ENCODE measurements at regions not wholly inside any gene's neighbourhood (a gene's known extent, or its start where the extent isn't known, plus 50 kb on each side); places are given as distances from the start of the nearest gene placed in this dataset.

GRCh38 chr9:108615152-108615551, 240.6 kb downstream of the ACTL7B start:
- Mint-ChIP-seq H3K27ac (no peak overlapping the region), H3K9me3 (no peaks in the 10 kb centered on the region), H3K4me1 (ENCODE audit: low read depth) (no peaks in the 10 kb centered on the region), H3K4me3 (no peak overlapping the region), H3K36me3 (ENCODE audit: low read depth) (no peaks in the 10 kb centered on the region), H3K27me3 (no peaks in the 10 kb centered on the region)

GRCh38 chr9:108612513-108612912, 243.3 kb downstream of the ACTL7B start:
- H3K4me1 Mint-ChIP-seq (ENCODE audit: low read depth), result no peaks in the 10 kb centered on the region
- H3K36me3 Mint-ChIP-seq (ENCODE audit: low read depth), result no peaks in the 10 kb centered on the region
- no peak overlapping the region for H3K4me3 Mint-ChIP-seq
- H3K9me3 Mint-ChIP-seq, result no peaks in the 10 kb centered on the region
- H3K27me3 Mint-ChIP-seq, result no peaks in the 10 kb centered on the region
- no peak overlapping the region for H3K27ac Mint-ChIP-seq

GRCh38 chr9:108609897-108610253, 245.9 kb downstream of the ACTL7B start:
- Mint-ChIP-seq H3K27me3 (no peaks in the 10 kb centered on the region), H3K27ac (no peak overlapping the region), H3K4me1 (ENCODE audit: low read depth) (no peaks in the 10 kb centered on the region), H3K9me3 (no peaks in the 10 kb centered on the region), H3K36me3 (ENCODE audit: low read depth) (no peaks in the 10 kb centered on the region), H3K4me3 (no peak overlapping the region)

GRCh38 chr9:108609227-108609896, 246.4 kb downstream of the ACTL7B start:
- Mint-ChIP-seq H3K36me3 (ENCODE audit: low read depth) (no peaks in the 10 kb centered on the region), H3K4me1 (ENCODE audit: low read depth) (no peaks in the 10 kb centered on the region), H3K27ac (no peak overlapping the region), H3K4me3 (no peak overlapping the region), H3K9me3 (no peaks in the 10 kb centered on the region), H3K27me3 (no peaks in the 10 kb centered on the region)

GRCh38 chr9:108607607-108608006, 248.2 kb downstream of the ACTL7B start:
- no peaks in the 10 kb centered on the region for H3K36me3 Mint-ChIP-seq (ENCODE audit: low read depth)
- H3K27ac Mint-ChIP-seq, result no peak overlapping the region
- H3K27me3 Mint-ChIP-seq, result no peaks in the 10 kb centered on the region
- no peaks in the 10 kb centered on the region for H3K9me3 Mint-ChIP-seq
- H3K4me1 Mint-ChIP-seq (ENCODE audit: low read depth), result no peaks in the 10 kb centered on the region
- no peak overlapping the region for H3K4me3 Mint-ChIP-seq

GRCh38 chr9:108606401-108606800, 249.4 kb downstream of the ACTL7B start:
- Mint-ChIP-seq H3K36me3 (ENCODE audit: low read depth) (no peaks in the 10 kb centered on the region), H3K9me3 (no peaks in the 10 kb centered on the region), H3K4me1 (ENCODE audit: low read depth) (no peaks in the 10 kb centered on the region), H3K27me3 (no peaks in the 10 kb centered on the region), H3K27ac (no peak overlapping the region), H3K4me3 (no peak overlapping the region)

GRCh38 chr9:108603141-108603540, 252.6 kb downstream of the ACTL7B start:
- no peak overlapping the region for H3K4me3 Mint-ChIP-seq
- no peaks in the 10 kb centered on the region for H3K36me3 Mint-ChIP-seq (ENCODE audit: low read depth)
- no peaks in the 10 kb centered on the region for H3K27me3 Mint-ChIP-seq
- no peaks in the 10 kb centered on the region for H3K4me1 Mint-ChIP-seq (ENCODE audit: low read depth)
- no peak overlapping the region for H3K27ac Mint-ChIP-seq
- H3K9me3 Mint-ChIP-seq, result no peaks in the 10 kb centered on the region

- Mint-ChIP-seq H3K9me3 (no peaks in the 10 kb centered on the region), H3K36me3 (ENCODE audit: low read depth) (no peaks in the 10 kb centered on the region), H3K27ac (no peak overlapping the region), H3K27me3 (no peaks in the 10 kb centered on the region), H3K4me1 (ENCODE audit: low read depth) (no peaks in the 10 kb centered on the region), H3K4me3 (no peak overlapping the region)
These were observed 254.9 kb downstream of the ACTL7B start for GRCh38 chr9:108600896-108601295.

- H3K27me3 Mint-ChIP-seq, result no peaks in the 10 kb centered on the region
- H3K4me3 Mint-ChIP-seq, result no peak overlapping the region
- no peaks in the 10 kb centered on the region for H3K36me3 Mint-ChIP-seq (ENCODE audit: low read depth)
- H3K4me1 Mint-ChIP-seq (ENCODE audit: low read depth), result no peaks in the 10 kb centered on the region
- H3K27ac Mint-ChIP-seq, result no peak overlapping the region
- H3K9me3 Mint-ChIP-seq, result no peaks in the 10 kb centered on the region
These were observed 256.2 kb downstream of the ACTL7B start for GRCh38 chr9:108599571-108599970.

- H3K27me3 Mint-ChIP-seq, result no peaks in the 10 kb centered on the region
- H3K27ac Mint-ChIP-seq, result no peak overlapping the region
These were observed 264.7 kb downstream of the ACTL7B start for GRCh38 chr9:108591121-108591520.

GRCh38 chr9:108588246-108588645, 267.5 kb downstream of the ACTL7B start:
- Mint-ChIP-seq H3K36me3 (ENCODE audit: low read depth) (no peaks in the 10 kb centered on the region), H3K9me3 (no peaks in the 10 kb centered on the region), H3K27ac (no peak overlapping the region), H3K27me3 (no peaks in the 10 kb centered on the region), H3K4me3 (no peak overlapping the region), H3K4me1 (ENCODE audit: low read depth) (no peaks in the 10 kb centered on the region)

More at GRCh38 chr9:108591121-108591520, 264.7 kb downstream of the ACTL7B start:
- no peaks in the 10 kb centered on the region for H3K9me3 Mint-ChIP-seq
- H3K4me3 Mint-ChIP-seq, result no peak overlapping the region
- no peaks in the 10 kb centered on the region for H3K36me3 Mint-ChIP-seq (ENCODE audit: low read depth)
- H3K4me1 Mint-ChIP-seq (ENCODE audit: low read depth), result no peaks in the 10 kb centered on the region

- H3K27me3 Mint-ChIP-seq, result peaks cover 4% of the 10 kb centered on the region
- H3K4me1 Mint-ChIP-seq (ENCODE audit: low read depth), result no peaks in the 10 kb centered on the region
- H3K9me3 Mint-ChIP-seq, result no peaks in the 10 kb centered on the region
- no peak overlapping the region for H3K27ac Mint-ChIP-seq
- H3K4me3 Mint-ChIP-seq, result no peak overlapping the region
- H3K36me3 Mint-ChIP-seq (ENCODE audit: low read depth), result no peaks in the 10 kb centered on the region
These were observed 269.2 kb downstream of the ACTL7B start for GRCh38 chr9:108586471-108587139.

- Mint-ChIP-seq H3K4me1 (ENCODE audit: low read depth) (no peaks in the 10 kb centered on the region), H3K27ac (no peak overlapping the region), H3K4me3 (no peak overlapping the region), H3K9me3 (no peaks in the 10 kb centered on the region), H3K36me3 (ENCODE audit: low read depth) (no peaks in the 10 kb centered on the region), H3K27me3 (peaks cover 4% of the 10 kb centered on the region)
These were observed 270.9 kb downstream of the ACTL7B start for GRCh38 chr9:108584860-108585259.

GRCh38 chr9:108582726-108583125, 273.1 kb downstream of the ACTL7B start:
- no peak overlapping the region for H3K4me3 Mint-ChIP-seq
- H3K9me3 Mint-ChIP-seq, result no peaks in the 10 kb centered on the region
- no peaks in the 10 kb centered on the region for H3K4me1 Mint-ChIP-seq (ENCODE audit: low read depth)
- H3K27me3 Mint-ChIP-seq, result peaks cover 4% of the 10 kb centered on the region
- H3K27ac Mint-ChIP-seq, result no peak overlapping the region
- no peaks in the 10 kb centered on the region for H3K36me3 Mint-ChIP-seq (ENCODE audit: low read depth)

- no peaks in the 10 kb centered on the region for H3K4me1 Mint-ChIP-seq (ENCODE audit: low read depth)
- no peak overlapping the region for H3K4me3 Mint-ChIP-seq
- H3K36me3 Mint-ChIP-seq (ENCODE audit: low read depth), result no peaks in the 10 kb centered on the region
- H3K9me3 Mint-ChIP-seq, result no peaks in the 10 kb centered on the region
- H3K27ac Mint-ChIP-seq, result no peak overlapping the region
- H3K27me3 Mint-ChIP-seq, result peaks cover 4% of the 10 kb centered on the region
These were observed 275.9 kb downstream of the ACTL7B start for GRCh38 chr9:108579757-108580439.

Data from stimulated activated naive CD8-positive, alpha-beta T cell treated with anti-CD3 and anti-CD28 coated beads, Interleukin-15, Interleukin-2, amounts not matched to agents 100 ng/mL and 50 ng/mL, for 24 hours (primary cell).